A549 (cell line): ENCODE measurements at regions not wholly inside any gene's neighbourhood (a gene's known extent, or its start where the extent isn't known, plus 50 kb on each side); places are given as distances from the start of the nearest gene placed in this dataset.
"Not testable (repeated sequence)": the region's sequence is repeated elsewhere in the genome, so short reads cannot be mapped to it uniquely, and the experiment has no call there.

ENCODE experiments used
- ATAC-seq, 2 experiments: fragments of 200-7000 bp in 1 of 2; fragments of >200 bp in 1 of 2; cut with Nextera tagmentation in 1 of 2; cut with Tn5 transposase in 1 of 2; 3 replicates each; pipeline versions ENCODE4 v1.8.0 to v1.9.1; 2018 to 2020; ENCODE audit warnings: mild to moderate bottlenecking in 1 of 2, moderate library complexity in 1 of 2
- CTCF ChIA-PET: fragments of 300-600 bp; sonication (Branson Sonifier 250); formaldehyde crosslinking; extraction: SDS; loops from one replicate; lab custom pipeline; 2021; ENCODE audit warnings: antibody characterized with exemption, inconsistent platforms; lab: Yijun Ruan, JAX
- POLR2A ChIA-PET: fragments of 350-600 bp; formaldehyde crosslinking; extraction: SDS; loops from one replicate; lab custom pipeline; 2021; ENCODE audit warnings: antibody characterized with exemption, inconsistent platforms; lab: Yijun Ruan, JAX
- DNase-seq, 2 experiments: peaks; one replicate each; pipeline versions ENCODE4 v3.0.0 to v3.0.0-alpha.2; 2011 to 2016; ENCODE audit warnings: low read depth in 1 of 2, low spot score in 1 of 2
- FAIRE-seq: peaks from 2 replicates; lab custom pipeline; 2011; peaks lifted over from hg19 to GRCh38; lab: Jason Lieb, UNC
- H3K27ac ChIP-seq, 2 experiments: fragments of >200 bp; sonication (Bioruptor Twin); formaldehyde crosslinking; 3 replicates each; pipeline ENCODE4 v1.5.1; 2016 to 2017
- H3K4me1 ChIP-seq: fragments of >200 bp; sonication (Bioruptor Twin); formaldehyde crosslinking; 3 replicates; pipeline ENCODE4 v1.6.1; 2016
- H3K4me2 ChIP-seq: fragments of >200 bp; sonication (Bioruptor Twin); formaldehyde crosslinking; 3 replicates; pipeline ENCODE4 v1.6.1; 2016
- H3K4me3 ChIP-seq: fragments of >200 bp; sonication (Bioruptor Twin); formaldehyde crosslinking; 3 replicates; pipeline ENCODE4 v1.5.1; 2016
- H3K9me3 ChIP-seq: fragments of >200 bp; sonication (Bioruptor Twin); formaldehyde crosslinking; 3 replicates; pipeline ENCODE4 v1.6.1; 2016
- ATOH8 ChIP-seq: fragments of 250-450 bp; sonication (Bioruptor Pico); IDR thresholded peaks from 2 replicates; pipeline ENCODE4 v1.5.0; 2020; ENCODE audit warnings: low read depth, mild to moderate bottlenecking, moderate library complexity
- BCL3 ChIP-seq: fragments of >200 bp; sonication (Bioruptor Twin); formaldehyde crosslinking; IDR thresholded peaks from 3 replicates; pipeline ENCODE4 v1.6.1; 2016
- CBX2 ChIP-seq: fragments of 200-600 bp; sonication (generic); IDR thresholded peaks from 2 replicates; pipeline ENCODE4 v1.6.1; 2016; ENCODE audit warnings: low read depth, mild to moderate bottlenecking, borderline replicate concordance
- CBX8 ChIP-seq: fragments of 200-600 bp; sonication (generic); IDR thresholded peaks from 2 replicates; pipeline ENCODE4 v1.6.1; 2016
- CHD4 ChIP-seq: fragments of 200-600 bp; sonication (generic); IDR thresholded peaks from 2 replicates; pipeline ENCODE4 v1.6.1; 2016; ENCODE audit warnings: antibody characterized with exemption, mild to moderate bottlenecking, borderline replicate concordance
- CTCF ChIP-seq: fragments of >200 bp; sonication (Bioruptor Twin); formaldehyde crosslinking; IDR thresholded peaks from 3 replicates; pipeline ENCODE4 v1.5.1; 2016
- EHF ChIP-seq: fragments of 250-450 bp; sonication (Bioruptor Pico); IDR thresholded peaks from 2 replicates; pipeline ENCODE4 v1.5.0; 2020; ENCODE audit warnings: mild to moderate bottlenecking
- GATA3 ChIP-seq: IDR thresholded peaks from 2 replicates; pipeline ENCODE4 v1.6.1; 2012; ENCODE audit warnings: borderline replicate concordance
- HDAC2 ChIP-seq: fragments of 200-600 bp; sonication (generic); IDR thresholded peaks from 2 replicates; pipeline ENCODE4 v1.6.1; 2016
- HEYL ChIP-seq: fragments of 250-450 bp; sonication (Bioruptor Pico); IDR thresholded peaks from 2 replicates; pipeline ENCODE4 v1.8.0; 2021; ENCODE audit warnings: mild to moderate bottlenecking, moderate library complexity
- JUNB ChIP-seq: fragments of >200 bp; sonication (Bioruptor Twin); formaldehyde crosslinking; IDR thresholded peaks from 2 replicates; pipeline ENCODE4 v1.6.1; 2016
- MYC ChIP-seq: IDR thresholded peaks from 2 replicates; pipeline ENCODE4 v1.6.1; 2012; ENCODE audit warnings: mild to moderate bottlenecking, inconsistent platforms, low read length, improper control_type of control experiment, borderline replicate concordance
- NPAS2 ChIP-seq: fragments of 250-450 bp; sonication (Bioruptor Pico); IDR thresholded peaks from 2 replicates; pipeline ENCODE4 v1.8.0; 2022; ENCODE audit warnings: mild to moderate bottlenecking, moderate library complexity, borderline replicate concordance
- NR3C1 ChIP-seq: fragments of >200 bp; sonication (Bioruptor Twin); formaldehyde crosslinking; IDR thresholded peaks from 3 replicates; pipeline ENCODE4 v1.6.1; 2017
- PHF8 ChIP-seq: fragments of 200-600 bp; sonication (generic); IDR thresholded peaks from 2 replicates; pipeline ENCODE4 v1.6.1; 2016; ENCODE audit warnings: low read depth, mild to moderate bottlenecking, antibody characterized with exemption, moderate library complexity, borderline replicate concordance
- POLR2A ChIP-seq: IDR thresholded peaks from 2 replicates; pipeline ENCODE4 v1.6.1; 2012; ENCODE audit warnings: mild to moderate bottlenecking, low read length
- RARB ChIP-seq: fragments of 250-450 bp; sonication (Bioruptor Pico); IDR thresholded peaks from 2 replicates; pipeline ENCODE4 v1.8.0; 2021; ENCODE audit warnings: mild to moderate bottlenecking, moderate library complexity
- RCOR1 ChIP-seq: fragments of 150-350 bp; IDR thresholded peaks from 2 replicates; pipeline ENCODE4 v1.6.1; 2014; ENCODE audit warnings: antibody characterized with exemption, low read length, low read depth
- RFX5 ChIP-seq: fragments of 450-650 bp; IDR thresholded peaks from 2 replicates; pipeline ENCODE4 v1.7.1; 2014; ENCODE audit warnings: antibody characterized with exemption, mild to moderate bottlenecking, moderate library complexity
- RNF2 ChIP-seq: fragments of 200-600 bp; sonication (generic); IDR thresholded peaks from 2 replicates; pipeline ENCODE4 v1.6.1; 2016; ENCODE audit warnings: low read depth, mild to moderate bottlenecking, antibody characterized with exemption, moderate library complexity, borderline replicate concordance
- ZC3H11A ChIP-seq: fragments of 450-650 bp; IDR thresholded peaks from 2 replicates; pipeline ENCODE4 v1.6.1; 2014; ENCODE audit warnings: antibody characterized with exemption, mild to moderate bottlenecking
- ZSCAN20 ChIP-seq: fragments of 250-450 bp; sonication (Bioruptor Pico); IDR thresholded peaks from 2 replicates; pipeline ENCODE4 v1.8.0; 2022; ENCODE audit warnings: mild to moderate bottlenecking, moderate library complexity
- WGBS: methylation state at CpG from one replicate; pipeline ENCODE4 v1.1.6; 2017; ENCODE audit errors: missing lambda C conversion rate; 5-methylcytosine and 5-hydroxymethylcytosine counted together

- no peak for ATAC-seq
- POLR2A ChIA-PET: no interaction called here
- no peak for FAIRE-seq
- H3K4me3 ChIP-seq: no peak overlapping the region
- DNase-seq: no peak
- no peak overlapping the region for H3K4me2 ChIP-seq
- TF ChIP-seq JUNB: no peak
- TF ChIP-seq POLR2A: no peak
- TF ChIP-seq ZC3H11A: no peak
- no peak for TF ChIP-seq BCL3
- no peak for TF ChIP-seq NR3C1
- CTCF ChIA-PET: no interaction called here
- H3K9me3 ChIP-seq: no peaks in the 10 kb centered on the region
- H3K4me1 ChIP-seq: no peaks in the 10 kb centered on the region
- H3K27ac ChIP-seq: no peak overlapping the region
- WGBS: 68% methylated on average over 2 of the region's 2 CpGs
Measured at GRCh38 chr13:46468570-46469463, 81.8 kb upstream of the RUBCNL start.

- H3K4me1 ChIP-seq, H3K4me2 ChIP-seq, H3K4me3 ChIP-seq, FAIRE-seq, H3K9me3 ChIP-seq, ATAC-seq, DNase-seq, CTCF ChIA-PET, H3K27ac ChIP-seq, POLR2A ChIA-PET: not testable (repeated sequence)
- WGBS: 76% methylated on average over 10 of the region's 10 CpGs
Measured at GRCh38 chr13:46467694-46468093, 80.6 kb upstream of the RUBCNL start.

- H3K27ac ChIP-seq, FAIRE-seq, H3K9me3 ChIP-seq, CTCF ChIA-PET, H3K4me3 ChIP-seq, ATAC-seq, POLR2A ChIA-PET, H3K4me1 ChIP-seq, DNase-seq, H3K4me2 ChIP-seq: not testable (repeated sequence)
- WGBS: 85% methylated on average over 6 of the region's 7 CpGs
Measured at GRCh38 chr13:46466074-46466473, 79.0 kb upstream of the RUBCNL start.

- ATAC-seq (no peak), FAIRE-seq (no peak), DNase-seq (no peak)
- TF ChIP-seq JUNB (no peak), RARB (CRISPR knock-in tag) (no peak), CBX2 (no peak), ATOH8 (CRISPR knock-in tag) (no peak), CHD4 (no peak), HEYL (no peak), PHF8 (no peak), ZSCAN20 (no peak), NPAS2 (no peak), RNF2 (no peak), CBX8 (no peak), HDAC2 (no peak), RCOR1 (no peak), BCL3 (no peak), MYC (no peak), CTCF (no peak), ZC3H11A (no peak), GATA3 (no peak), EHF (CRISPR knock-in tag) (no peak), RFX5 (no peak)
- H3K4me2 ChIP-seq: no peak overlapping the region
- no peaks in the 10 kb centered on the region for H3K9me3 ChIP-seq
- POLR2A ChIA-PET: no interaction called here
- no peak overlapping the region for H3K4me3 ChIP-seq
- H3K27ac ChIP-seq: no peak overlapping the region
- CTCF ChIA-PET: no interaction called here
- 74% methylated on average over 10 of the region's 23 CpGs for WGBS
- H3K4me1 ChIP-seq: no peaks in the 10 kb centered on the region
Measured at GRCh38 chr13:46463719-46464118, 76.7 kb upstream of the RUBCNL start.

GRCh38 chr13:46460223-46460622, 73.2 kb upstream of the RUBCNL start:
- H3K4me1 ChIP-seq, FAIRE-seq, DNase-seq, CTCF ChIA-PET, H3K4me2 ChIP-seq, H3K9me3 ChIP-seq, ATAC-seq, POLR2A ChIA-PET, H3K4me3 ChIP-seq, H3K27ac ChIP-seq: not testable (repeated sequence)
- 83% methylated on average over 4 of the region's 4 CpGs for WGBS
